Suprapubic skin (tissue), 4 donors: ENCODE measurements at regions not wholly inside any gene's neighbourhood (a gene's known extent, or its start where the extent isn't known, plus 50 kb on each side); places are given as distances from the start of the nearest gene placed in this dataset.

Experiments used
- DNase-seq, 2 donors: peaks; one replicate each; pipeline ENCODE4 v3.0.0-alpha.2; 2019; ENCODE audit warnings: low spot score in 2 of 2
- H3K27ac ChIP-seq: fragments of 200-600 bp; sonication (generic); one replicate; pipeline ENCODE4 v1.5.1; 2019
- H3K27me3 ChIP-seq: fragments of 200-600 bp; sonication (generic); one replicate; pipeline ENCODE4 v1.5.1; 2019
- H3K36me3 ChIP-seq: fragments of 200-600 bp; sonication (generic); one replicate; pipeline ENCODE4 v1.5.1; 2019
- H3K4me1 ChIP-seq: fragments of 200-600 bp; sonication (generic); one replicate; pipeline ENCODE4 v1.5.1; 2019
- H3K4me3 ChIP-seq: fragments of 200-600 bp; sonication (generic); one replicate; pipeline ENCODE4 v1.5.1; 2019; ENCODE audit warnings: mild to moderate bottlenecking
- H3K9me3 ChIP-seq: fragments of 200-600 bp; sonication (generic); one replicate; pipeline ENCODE4 v1.5.1; 2019
- CTCF ChIP-seq, 2 donors: fragments of 200-600 bp in 1 of 2; fragments of 450-650 bp in 1 of 2; sonication (generic) in 1 of 2; IDR thresholded peaks; one replicate each; pipeline ENCODE4 v1.5.1; 2016 to 2019; ENCODE audit warnings: antibody characterized with exemption in 2 of 2, mild to moderate bottlenecking in 1 of 2, moderate library complexity in 1 of 2
- EP300 ChIP-seq: sonication (generic); formaldehyde crosslinking; IDR thresholded peaks from one replicate; pipeline ENCODE4 v1.6.1; 2017; ENCODE audit warnings: antibody characterized with exemption
- POLR2A ChIP-seq, 2 donors: fragments of 450-650 bp; IDR thresholded peaks; one replicate each; pipeline ENCODE4 v1.6.1; 2017; ENCODE audit warnings: antibody characterized with exemption in 2 of 2, mild to moderate bottlenecking in 2 of 2, moderate library complexity in 2 of 2
- POLR2AphosphoS5 ChIP-seq, 3 donors: sonication (generic); formaldehyde crosslinking; IDR thresholded peaks; one replicate each; pipeline ENCODE4 v1.6.1; 2017; ENCODE audit warnings: antibody characterized with exemption in 3 of 3
- WGBS: methylation state at CpG from one replicate; pipeline ENCODE4 v1.1.5; 2018; 5-methylcytosine and 5-hydroxymethylcytosine counted together

- Histone ChIP-seq H3K27me3 (no peaks in the 10 kb centered on the region), H3K27ac (no peak overlapping the region), H3K9me3 (no peaks in the 10 kb centered on the region), H3K4me1 (no peaks in the 10 kb centered on the region), H3K4me3 (no peak overlapping the region), H3K36me3 (no peaks in the 10 kb centered on the region)
- 85% methylated on average over 3 of the region's 4 CpGs for whole genome bisulfite sequencing
- no peak for TF ChIP-seq CTCF (IDR thresholded peaks at IDR 0.05)
- TF ChIP-seq POLR2A (IDR thresholded peaks at IDR 0.05) = no peak
- TF ChIP-seq POLR2AphosphoS5 (IDR thresholded peaks at IDR 0.05) = no peak
- no peak for TF ChIP-seq EP300
- DNase-seq = no peak
These were observed 375.0 kb downstream of the MAN2A1 start for GRCh38 chr5:110064603-110065268.

- Histone ChIP-seq H3K36me3 (no peaks in the 10 kb centered on the region), H3K27ac (no peak overlapping the region), H3K4me3 (no peak overlapping the region), H3K9me3 (peaks cover 10% of the 10 kb centered on the region), H3K27me3 (no peaks in the 10 kb centered on the region), H3K4me1 (no peaks in the 10 kb centered on the region)
- WGBS = 78% methylated on average over 4 of the region's 4 CpGs
- TF ChIP-seq EP300 (no peak), POLR2AphosphoS5 (IDR thresholded peaks at IDR 0.05) (no peak), CTCF (IDR thresholded peaks at IDR 0.05) (no peak), POLR2A (IDR thresholded peaks at IDR 0.05) (no peak)
- no peak for DNase-seq
These were observed 381.1 kb downstream of the MAN2A1 start for GRCh38 chr5:110070836-110071235.

- Histone ChIP-seq H3K27me3 (no peaks in the 10 kb centered on the region), H3K4me1 (no peaks in the 10 kb centered on the region), H3K36me3 (no peaks in the 10 kb centered on the region), H3K4me3 (no peak overlapping the region), H3K27ac (no peak overlapping the region), H3K9me3 (peaks cover 10% of the 10 kb centered on the region)
- TF ChIP-seq CTCF (IDR thresholded peaks at IDR 0.05) = no peak
- no peak for TF ChIP-seq POLR2AphosphoS5 (IDR thresholded peaks at IDR 0.05)
- TF ChIP-seq POLR2A (IDR thresholded peaks at IDR 0.05) = no peak
- no peak for TF ChIP-seq EP300
- DNase-seq = no peak
These were observed 382.9 kb downstream of the MAN2A1 start for GRCh38 chr5:110072651-110073050.

GRCh38 chr5:110073534-110073933 is 383.8 kb downstream of the MAN2A1 start:
- Histone ChIP-seq H3K9me3 (peaks cover 10% of the 10 kb centered on the region), H3K27me3 (no peaks in the 10 kb centered on the region), H3K27ac (no peak overlapping the region), H3K36me3 (no peaks in the 10 kb centered on the region), H3K4me1 (no peaks in the 10 kb centered on the region), H3K4me3 (no peak overlapping the region)
- no peak for DNase-seq
- WGBS = 47% methylated on average over 2 of the region's 2 CpGs
- TF ChIP-seq EP300 = no peak
- no peak for TF ChIP-seq POLR2A (IDR thresholded peaks at IDR 0.05)

GRCh38 chr5:110075656-110076055 is 385.9 kb downstream of the MAN2A1 start:
- WGBS = 79% methylated on average over 1 of the region's 1 CpG
- no peak overlapping the region for H3K4me3 ChIP-seq
- H3K27ac ChIP-seq = no peak overlapping the region
- no peaks in the 10 kb centered on the region for H3K27me3 ChIP-seq
- no peaks in the 10 kb centered on the region for H3K36me3 ChIP-seq
- TF ChIP-seq EP300 = no peak
- TF ChIP-seq CTCF (IDR thresholded peaks at IDR 0.05) = no peak
- TF ChIP-seq POLR2AphosphoS5 (IDR thresholded peaks at IDR 0.05) = no peak
- no peak for TF ChIP-seq POLR2A (IDR thresholded peaks at IDR 0.05)
- H3K4me1 ChIP-seq = no peaks in the 10 kb centered on the region
- no peak for DNase-seq
- peaks cover 10% of the 10 kb centered on the region for H3K9me3 ChIP-seq

- H3K9me3 ChIP-seq = peaks cover 10% of the 10 kb centered on the region
- WGBS = 69% methylated on average over 3 of the region's 3 CpGs
- no peak overlapping the region for H3K27ac ChIP-seq
- H3K4me3 ChIP-seq = no peak overlapping the region
- no peak for DNase-seq
- H3K36me3 ChIP-seq = no peaks in the 10 kb centered on the region
- H3K4me1 ChIP-seq = no peaks in the 10 kb centered on the region
- no peak for TF ChIP-seq CTCF (IDR thresholded peaks at IDR 0.05)
- no peak for TF ChIP-seq POLR2AphosphoS5 (IDR thresholded peaks at IDR 0.05)
- no peak for TF ChIP-seq EP300
- TF ChIP-seq POLR2A (IDR thresholded peaks at IDR 0.05) = no peak
- H3K27me3 ChIP-seq = no peaks in the 10 kb centered on the region
These were observed 387.4 kb downstream of the MAN2A1 start for GRCh38 chr5:110077147-110077546.
